Astrocyte (in vitro differentiated cells and primary cell): ENCODE measurements at regions not wholly inside any gene's neighbourhood (a gene's known extent, or its start where the extent isn't known, plus 50 kb on each side); places are given as distances from the start of the nearest gene placed in this dataset.

Source experiments
- CTCF ChIP-seq: IDR thresholded peaks from 2 replicates; pipeline ENCODE4 v1.5.1; 2011; ENCODE audit warnings: low read depth, mild to moderate bottlenecking, inconsistent platforms, low read length, moderate library complexity; ENCODE audit not compliant: insufficient read depth
- EZH2 ChIP-seq: IDR thresholded peaks from 2 replicates; pipeline ENCODE4 v1.6.1; 2012; ENCODE audit warnings: mild to moderate bottlenecking, low read length, inconsistent platforms; ENCODE audit not compliant: insufficient read depth

- TF ChIP-seq CTCF: no peak
- no peak for TF ChIP-seq EZH2
These were observed 118.9 kb downstream of the DACT2 start for GRCh38 chr6:168200571-168201134.
